Frontal cortex (tissue), 3 donors: ENCODE measurements at regions not wholly inside any gene's neighbourhood (a gene's known extent, or its start where the extent isn't known, plus 50 kb on each side); places are given as distances from the start of the nearest gene placed in this dataset.
"Not testable (repeated sequence)": the region's sequence is repeated elsewhere in the genome, so short reads cannot be mapped to it uniquely, and the experiment has no call there.

Experiments
- DNase-seq, 2 donors: peaks; one replicate each; pipeline ENCODE4 v3.0.0; 2012; ENCODE audit warnings: low spot score in 2 of 2
- FAIRE-seq: peaks from 2 replicates; lab custom pipeline; 2012; peaks lifted over from hg19 to GRCh38; lab: Jason Lieb, UNC
- donor health status: control.
- donor health status: control.
- donor health status: control.

DNA sequence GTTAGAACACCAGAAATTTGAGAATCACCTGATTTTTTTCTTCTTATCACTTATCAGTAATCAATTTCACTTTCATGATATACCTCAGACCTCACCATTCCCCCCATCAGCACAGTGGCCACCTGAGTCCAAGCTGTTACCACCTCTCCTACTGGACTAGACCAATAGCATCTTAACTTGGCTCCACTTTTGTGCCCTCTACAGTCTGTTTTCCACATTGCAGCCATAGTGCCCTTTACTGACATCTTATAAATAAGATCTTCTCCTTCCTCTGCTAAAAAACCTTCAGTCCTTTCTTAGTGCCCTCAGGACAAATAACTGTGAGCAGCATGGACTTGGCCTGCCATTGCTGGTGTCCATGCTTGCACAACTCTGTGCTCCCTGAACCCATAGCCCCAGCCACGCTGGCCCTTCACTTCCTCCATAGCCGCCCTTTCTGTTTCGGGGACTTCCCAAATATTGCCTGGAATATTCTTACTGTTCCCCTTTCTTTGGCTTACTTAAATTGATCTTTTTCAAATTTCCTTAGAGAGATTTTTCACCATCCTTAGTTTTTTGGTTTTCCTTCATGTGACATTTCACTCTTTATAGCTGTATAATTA, 380.8 kb downstream of the LMO7 start:
- no peak for FAIRE-seq

DNA sequence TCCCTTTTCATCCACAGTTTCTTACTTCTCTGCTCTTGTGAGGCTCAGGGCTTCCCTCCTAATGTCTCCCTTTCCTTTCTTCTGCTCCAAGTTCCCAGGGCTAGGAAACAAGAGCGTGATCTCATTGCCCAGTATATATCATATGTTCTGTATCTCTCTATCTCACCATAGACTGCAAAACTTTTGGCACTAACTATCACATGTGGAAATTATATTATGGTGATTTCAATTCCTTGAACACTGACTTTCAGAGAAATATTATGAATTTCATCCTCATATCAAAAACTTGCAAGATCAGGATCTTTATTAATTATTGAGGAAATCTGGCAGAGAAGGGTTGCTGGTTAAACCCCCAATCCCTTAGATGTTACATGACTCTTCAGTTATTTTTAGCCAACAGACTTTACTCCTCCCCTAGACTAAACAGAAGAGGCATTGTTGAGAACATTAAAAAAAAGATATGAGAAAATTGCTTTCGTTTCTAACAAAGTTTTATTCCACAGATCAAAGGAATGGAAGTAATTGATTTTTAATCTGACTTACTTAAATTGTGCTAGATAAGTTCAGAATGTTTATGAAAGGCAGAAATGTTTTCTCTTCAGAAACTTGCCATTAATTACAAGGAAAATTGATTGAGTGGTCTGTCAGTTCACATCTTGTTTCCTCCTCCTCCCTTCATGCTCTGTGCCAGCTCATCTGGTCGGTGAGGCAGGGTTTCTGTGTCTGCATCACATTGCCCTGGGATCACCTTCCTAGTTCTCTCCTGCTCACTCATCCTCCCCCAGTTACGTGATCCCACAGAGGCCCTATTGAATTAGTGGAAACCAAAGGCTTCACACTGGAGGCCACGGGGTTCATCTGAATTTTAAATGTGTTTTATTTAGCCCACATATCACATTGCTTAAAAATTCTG, 378.5 kb downstream of the LMO7 start:
- peak; percentile 13 for FAIRE-seq
- DNase-seq = no peak

More for the DNA sequence above, 380.8 kb downstream of the LMO7 start:
- no peak for DNase-seq

DNA sequence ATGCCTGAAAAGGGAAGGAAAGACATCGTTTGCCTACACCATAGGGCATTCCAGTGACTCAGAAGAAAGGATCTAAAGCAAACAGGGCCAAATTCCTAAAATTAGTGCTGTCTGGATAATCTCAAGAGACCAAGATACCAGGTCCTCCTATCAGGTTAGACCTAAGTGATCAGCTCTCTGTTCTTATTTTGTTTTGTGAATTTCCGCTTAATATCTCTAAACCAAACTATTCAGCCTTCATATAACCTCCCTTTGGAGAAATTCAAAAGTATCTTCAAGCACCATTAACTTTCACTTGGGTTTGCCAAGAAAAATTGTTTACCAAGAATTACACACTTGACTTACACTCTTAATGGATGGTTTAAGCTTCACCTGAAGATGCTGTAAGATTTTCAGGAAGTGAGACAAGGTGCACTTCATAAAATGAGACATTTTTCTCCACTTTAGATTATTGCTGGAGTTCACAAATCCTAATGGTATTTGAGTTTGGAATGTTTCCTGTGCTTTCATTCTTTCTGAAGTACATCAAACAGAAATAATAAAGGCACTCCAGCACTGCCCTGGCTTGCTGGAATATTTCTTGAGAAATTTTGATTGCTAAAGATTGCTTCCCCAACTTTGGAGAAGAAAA, 376.1 kb downstream of the LMO7 start:
- no peak for FAIRE-seq
- no peak for DNase-seq

DNA sequence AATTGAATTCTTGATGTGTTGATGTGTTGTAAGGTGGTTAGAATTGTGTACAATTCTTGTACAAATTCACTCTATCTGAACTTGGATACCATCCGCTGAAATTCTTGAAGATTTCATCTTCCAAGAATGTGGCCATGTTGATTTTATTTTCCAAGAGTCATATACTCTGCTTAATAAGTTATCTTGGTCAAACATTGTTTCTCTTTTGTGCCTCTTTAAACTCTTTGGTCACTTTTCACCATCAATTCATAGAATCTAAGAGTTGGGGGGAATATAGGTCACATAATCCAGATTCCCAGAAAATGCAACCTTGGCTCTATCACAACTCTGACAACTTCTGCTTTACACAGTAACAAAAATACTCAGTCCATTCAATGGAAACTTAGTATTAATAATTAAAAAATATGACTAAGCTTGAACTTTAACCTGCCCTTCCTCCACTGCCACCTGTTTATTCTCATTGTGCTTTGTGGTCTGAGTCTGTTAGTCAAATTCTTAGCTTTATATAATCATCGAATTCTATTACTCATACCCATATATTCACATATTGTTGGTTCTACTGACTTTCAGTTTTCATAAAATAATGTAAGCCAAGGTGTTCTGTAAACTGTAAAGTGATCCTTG, 373.2 kb downstream of the LMO7 start:
- FAIRE-seq = no peak
- no peak for DNase-seq

DNA sequence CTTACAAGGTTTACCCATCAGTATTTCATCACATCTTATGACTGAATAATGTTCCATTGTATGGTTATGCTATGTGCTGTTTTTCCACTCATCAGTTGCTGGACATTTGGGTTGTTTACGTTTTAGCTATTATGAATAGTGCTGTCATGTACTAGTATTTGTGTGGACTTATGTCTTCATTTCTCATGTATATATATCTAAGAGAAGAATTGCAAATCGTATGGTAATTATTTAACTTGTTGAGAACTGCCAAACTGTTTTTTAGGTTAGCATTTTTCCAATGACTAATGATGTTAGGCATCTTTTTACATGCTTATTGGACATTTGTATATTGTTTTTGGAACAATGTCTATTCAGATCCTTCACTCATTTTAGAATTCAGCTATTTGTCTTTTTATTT, 368.3 kb downstream of the LMO7 start:
- no peak for FAIRE-seq
- no peak for DNase-seq

DNA sequence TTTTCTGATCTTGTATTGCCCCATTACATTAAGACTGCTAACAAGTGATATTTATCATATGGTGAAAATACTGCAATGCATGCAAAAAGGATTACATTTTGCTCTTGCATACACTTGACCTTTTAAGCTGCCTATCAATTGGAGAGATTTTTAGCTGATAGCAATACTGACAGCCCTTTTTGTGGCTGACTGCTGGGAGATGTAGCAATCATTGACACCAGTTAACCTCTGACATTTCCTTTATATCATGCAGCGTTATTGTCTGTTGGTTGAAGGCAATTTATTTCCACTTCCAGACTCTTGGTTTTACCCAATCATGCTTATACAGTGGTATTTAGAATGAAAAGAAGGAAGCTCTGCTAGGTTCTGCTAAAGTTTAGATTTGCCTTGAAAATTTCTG, 364.0 kb downstream of the LMO7 start:
- FAIRE-seq (no peak), DNase-seq (no peak)

DNA sequence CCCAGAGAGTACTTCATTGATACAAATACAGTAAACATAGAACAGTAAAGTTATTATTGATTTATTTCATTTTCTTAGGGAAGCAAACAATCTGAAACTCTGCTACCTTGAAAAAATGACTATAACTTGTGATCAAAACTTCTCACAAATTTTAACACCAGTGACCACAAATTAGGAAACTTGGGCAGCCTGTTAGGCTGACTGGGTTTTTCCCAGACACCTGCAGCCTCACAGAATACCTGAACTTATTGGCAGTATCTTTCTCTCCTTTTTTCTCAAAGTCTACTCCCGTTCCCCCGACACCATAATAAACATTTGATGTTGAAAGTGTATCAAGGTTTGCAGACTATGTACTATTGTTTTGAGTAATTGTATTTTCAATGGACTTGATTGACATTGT, 360.5 kb downstream of the LMO7 start:
- FAIRE-seq (no peak), DNase-seq (no peak)

DNA sequence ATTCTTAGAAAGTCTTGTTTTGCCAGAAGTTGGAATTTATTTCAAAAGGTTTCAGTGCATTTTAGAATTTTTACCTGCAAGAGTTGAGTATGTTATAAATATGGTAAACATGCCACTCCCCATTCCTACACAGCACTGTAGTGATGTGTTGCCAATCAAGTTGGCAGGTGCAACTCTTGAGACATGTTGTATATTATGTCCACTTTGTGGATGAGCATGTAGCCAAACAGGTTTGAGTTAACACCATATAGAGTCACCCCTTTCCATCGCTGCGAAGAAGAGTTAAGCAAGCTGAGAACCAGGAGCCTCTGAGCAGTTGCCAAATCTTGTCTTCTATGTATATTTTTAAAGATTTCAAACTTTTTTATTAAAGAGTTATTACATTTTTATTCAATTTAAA, 359.8 kb downstream of the LMO7 start:
- DNase-seq = no peak
- FAIRE-seq = no peak

DNA sequence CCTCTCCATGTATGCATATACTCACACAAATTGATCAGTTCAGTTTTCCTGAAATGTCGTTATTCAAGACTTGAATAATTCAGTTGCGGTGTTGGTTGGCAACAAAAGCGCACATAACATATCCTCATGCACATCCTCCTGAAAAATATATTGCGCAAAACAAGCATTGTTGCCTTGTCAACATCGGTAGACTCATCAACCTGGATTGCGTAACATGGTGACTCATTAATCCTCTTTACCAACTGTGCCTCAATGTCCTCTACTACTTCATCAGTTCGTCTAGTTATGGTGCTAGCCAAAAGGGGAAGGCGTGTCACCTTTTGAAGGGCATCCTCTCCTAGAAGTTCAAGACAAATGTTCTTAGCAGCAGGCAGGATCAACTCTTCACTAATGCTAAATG, 357.7 kb downstream of the LMO7 start:
- DNase-seq = no peak
- FAIRE-seq = no peak

DNA sequence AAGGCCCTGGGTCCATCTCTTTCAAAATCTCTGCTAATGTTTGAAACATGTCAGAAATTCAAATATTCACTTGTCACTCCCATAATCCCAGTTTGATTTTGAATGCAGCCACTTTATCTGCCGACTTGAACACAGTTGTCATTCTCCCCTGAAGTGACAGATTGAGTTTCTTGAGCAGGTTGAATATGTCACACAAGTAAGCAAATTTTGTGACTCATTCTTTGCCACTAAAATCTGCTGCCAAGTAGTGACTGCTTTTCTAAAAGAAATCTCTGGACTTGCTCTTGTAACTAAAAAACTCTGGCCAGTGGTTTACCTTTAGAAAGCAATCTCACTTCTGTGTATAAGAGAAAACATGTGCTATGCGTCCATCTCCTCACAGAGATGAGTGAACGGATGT, 357.1 kb downstream of the LMO7 start:
- FAIRE-seq (no peak), DNase-seq (no peak)

DNA sequence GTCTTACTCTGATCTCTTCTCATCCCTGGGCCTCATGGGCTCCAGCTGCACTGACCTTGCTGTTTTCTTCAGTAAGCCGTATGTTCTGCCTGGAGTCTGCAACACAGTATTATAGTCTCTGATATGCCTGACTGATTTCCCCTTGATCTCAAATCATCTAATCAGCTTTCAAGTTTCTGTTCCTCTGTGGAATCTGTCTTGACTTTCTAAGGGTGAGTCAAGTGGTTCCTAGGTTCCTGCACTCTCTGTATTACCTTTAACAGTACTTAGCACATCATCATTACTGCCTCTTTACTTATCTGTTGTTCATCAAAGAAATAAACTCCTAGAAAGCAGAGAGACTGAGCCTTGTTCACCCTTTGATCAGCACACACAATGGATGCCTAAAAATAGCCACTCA, 350.7 kb downstream of the LMO7 start:
- FAIRE-seq (no peak), DNase-seq (no peak)

DNA sequence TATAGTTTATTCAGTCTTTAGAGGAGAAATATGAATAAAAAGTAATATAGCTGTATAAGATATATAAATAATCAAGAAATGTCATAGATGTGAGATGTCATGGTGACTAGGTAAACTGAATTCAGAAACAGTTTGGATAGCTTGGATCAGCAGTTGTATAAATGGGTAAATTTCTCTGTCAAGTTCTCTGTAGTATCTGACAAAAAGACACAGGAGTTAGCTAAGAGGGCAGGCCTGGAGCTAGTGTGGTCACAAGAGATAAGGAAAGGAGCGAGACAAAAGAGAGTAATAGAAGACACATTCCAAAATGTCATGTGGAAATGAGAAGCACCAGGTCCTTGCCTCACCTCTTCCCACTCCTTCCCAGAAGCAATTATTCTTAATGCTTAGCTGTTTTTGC, 349.0 kb downstream of the LMO7 start:
- no peak for DNase-seq
- FAIRE-seq = no peak

DNA sequence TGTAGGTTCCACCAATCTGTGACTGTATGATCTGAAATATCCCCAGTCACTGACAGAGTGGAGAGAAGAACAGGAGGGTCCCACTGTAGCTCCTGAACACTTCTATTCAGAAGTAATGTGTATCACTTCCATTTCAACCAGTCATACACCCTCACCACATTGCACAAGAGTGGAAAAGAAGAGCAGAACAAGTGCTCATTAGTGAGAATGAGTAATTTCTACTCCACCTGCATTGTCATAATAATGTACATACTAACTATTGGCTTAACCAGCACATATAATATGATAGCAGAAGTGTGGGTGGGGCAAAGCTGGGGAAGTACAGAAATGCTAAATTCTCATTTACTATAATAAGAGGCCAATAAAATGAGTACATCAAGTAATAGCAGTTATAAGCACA, 342.7 kb downstream of the LMO7 start:
- DNase-seq (no peak), FAIRE-seq (no peak)

DNA sequence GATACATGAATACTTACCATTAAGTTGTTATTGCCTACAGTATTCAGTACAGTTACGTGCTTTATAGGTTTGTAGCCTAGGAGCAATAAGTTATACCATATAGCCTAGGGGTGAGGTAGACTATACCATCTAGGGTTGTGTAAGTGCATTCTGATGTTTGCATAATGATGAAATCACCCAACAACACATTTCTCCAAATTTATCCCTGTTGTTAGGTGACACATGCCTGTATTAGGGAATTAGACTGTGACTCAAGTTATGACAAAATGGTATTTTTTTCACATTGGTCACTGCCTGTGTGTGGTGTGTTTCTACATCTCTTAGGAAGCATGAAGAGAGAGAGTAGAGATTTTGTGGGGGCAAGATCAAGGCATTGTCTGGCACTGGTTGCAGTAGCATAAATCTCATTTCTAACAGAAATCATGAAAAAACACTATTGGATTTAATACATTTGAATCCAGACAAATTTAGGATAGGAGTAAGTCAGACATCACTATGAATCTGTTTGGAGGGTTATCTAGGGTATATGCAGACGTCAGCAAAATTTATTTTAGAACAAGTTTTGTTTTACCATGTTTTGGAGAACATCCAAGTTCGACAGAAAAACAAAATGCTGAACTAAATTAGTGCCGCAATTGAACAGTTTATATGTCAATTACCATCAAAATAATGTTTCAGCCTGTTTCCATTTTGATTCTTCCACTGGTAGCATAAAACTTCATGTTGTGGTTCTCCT, 332.1 kb downstream of the LMO7 start:
- FAIRE-seq = no peak
- DNase-seq = no peak

DNA sequence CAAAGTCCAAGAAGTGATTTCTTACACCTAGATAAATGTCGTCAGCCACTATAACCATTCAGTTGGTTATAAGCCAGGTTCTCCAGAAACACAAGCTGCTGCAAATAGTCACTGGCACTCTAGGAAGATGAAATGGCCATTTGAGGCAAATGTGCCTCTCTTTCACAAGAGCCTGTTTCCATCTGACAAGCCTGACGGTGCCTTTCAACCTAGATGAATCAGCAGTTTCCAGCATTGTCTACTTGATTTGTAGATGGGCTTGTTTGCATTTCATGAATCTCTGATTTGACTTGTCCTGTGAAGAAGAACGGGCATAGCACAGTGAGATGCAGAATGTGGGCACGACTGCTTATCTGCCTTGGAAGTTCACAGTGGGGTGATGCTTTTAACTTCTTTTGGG, 327.2 kb downstream of the LMO7 start:
- DNase-seq (no peak), FAIRE-seq (no peak)

DNA sequence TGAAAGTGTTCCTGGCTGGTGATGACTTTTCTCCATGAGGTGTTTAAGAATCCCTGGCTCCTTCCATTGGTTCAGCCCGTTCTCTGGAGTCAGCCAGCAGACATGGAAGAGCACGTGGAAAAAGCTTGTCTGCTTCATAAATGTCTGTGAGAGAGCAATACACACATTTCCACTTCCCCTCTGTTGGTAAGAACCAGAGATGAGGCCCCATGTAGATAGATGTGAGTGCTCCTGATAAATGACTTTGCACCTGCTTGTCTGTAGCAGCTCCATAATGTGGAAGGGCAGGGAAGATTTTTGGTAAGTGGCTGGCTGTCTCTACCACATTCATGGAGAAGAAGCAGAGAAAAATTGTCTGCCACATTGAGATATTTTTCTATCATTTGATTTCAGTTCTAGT, 325.8 kb downstream of the LMO7 start:
- no peak for DNase-seq
- no peak for FAIRE-seq

DNA sequence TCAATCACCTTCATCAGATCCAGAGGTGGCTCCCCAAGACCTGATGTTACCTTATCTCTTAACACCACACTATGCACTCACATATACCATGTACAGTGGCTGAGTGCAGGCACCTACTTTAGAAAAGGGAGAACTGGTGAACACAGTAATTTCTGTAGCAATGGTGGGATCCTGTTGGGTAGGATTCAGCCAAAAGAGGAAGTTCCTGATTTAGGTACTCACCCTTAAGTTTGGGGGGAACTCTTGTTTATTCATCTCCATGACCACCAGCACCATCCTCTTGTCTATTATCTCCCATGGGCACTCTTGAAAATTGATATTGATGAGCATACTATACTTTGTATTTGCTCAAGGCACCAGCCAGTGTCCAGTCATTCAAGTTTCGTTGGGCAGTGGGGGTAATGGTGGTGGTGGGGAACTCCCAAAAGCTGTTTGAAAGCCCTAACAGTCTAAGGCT, 324.4 kb downstream of the LMO7 start:
- FAIRE-seq (no peak), DNase-seq (no peak)

DNA sequence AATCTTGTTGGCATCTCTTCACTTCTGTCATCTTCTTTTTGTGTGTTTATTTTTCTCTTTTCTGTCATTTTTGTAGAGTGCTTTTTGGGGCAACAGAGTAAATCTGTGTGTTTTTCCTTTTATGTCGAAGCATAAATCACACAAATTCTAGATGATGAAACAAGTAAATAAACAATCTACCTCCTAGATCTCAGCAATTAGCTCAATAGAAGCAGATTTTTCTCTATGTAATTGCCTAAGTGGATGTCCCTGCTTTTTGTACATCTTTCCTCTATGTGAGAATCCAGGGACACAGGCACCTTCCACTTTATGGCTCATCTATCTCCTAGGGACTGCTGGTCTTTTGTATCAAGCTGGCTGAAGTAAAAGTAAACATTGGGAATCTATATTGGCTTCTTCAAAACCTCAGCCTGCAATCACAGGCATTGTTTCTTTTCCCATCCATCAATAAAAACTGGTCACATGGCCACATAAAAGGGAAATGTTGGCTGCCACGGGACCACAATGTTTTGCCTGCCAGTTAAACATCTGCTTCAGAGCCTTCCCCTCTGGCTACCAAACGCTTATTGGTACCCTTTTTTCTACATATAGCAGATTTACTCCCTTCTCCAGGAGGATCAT, 323.8 kb downstream of the LMO7 start:
- DNase-seq (no peak), FAIRE-seq (no peak)

DNA sequence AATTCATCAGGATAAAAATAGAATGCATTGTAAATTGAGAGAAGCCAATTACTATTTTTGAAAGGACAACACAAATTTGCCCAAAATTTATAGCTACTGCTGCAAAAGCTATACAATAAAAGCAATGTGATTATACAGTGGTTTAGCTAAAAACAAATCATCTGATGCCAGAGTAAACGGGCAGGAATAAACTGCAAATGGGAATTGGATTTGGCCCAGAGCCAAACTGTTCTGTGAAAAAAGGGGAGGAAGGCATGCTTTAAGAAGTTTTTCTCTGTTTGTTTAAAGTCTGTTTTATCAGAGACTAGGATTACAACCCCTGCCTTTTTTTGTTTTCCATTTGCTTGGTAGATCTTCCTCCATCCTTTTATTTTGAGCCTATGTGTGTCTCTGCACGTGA, 317.5 kb downstream of the LMO7 start:
- not testable (repeated sequence) for FAIRE-seq

DNA sequence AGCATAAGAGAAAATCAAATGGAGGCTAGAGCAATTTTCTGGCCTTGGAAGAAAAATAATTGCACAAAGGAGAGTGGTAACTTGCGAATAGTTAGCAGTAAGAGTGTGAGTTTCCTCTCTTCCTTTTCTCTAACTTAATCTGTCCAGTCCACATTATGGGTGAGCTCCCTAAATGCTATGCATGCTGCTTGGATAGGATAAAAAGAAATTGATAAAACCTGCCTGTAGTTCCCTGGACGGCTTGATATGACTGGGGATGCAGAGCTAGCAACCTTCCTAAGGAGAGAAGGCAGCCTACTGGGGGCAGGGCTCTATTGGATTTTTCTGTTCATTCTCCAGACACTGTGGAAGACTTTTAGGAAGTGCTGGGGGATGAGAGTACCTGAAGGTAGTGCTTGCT, 311.3 kb downstream of the LMO7 start:
- no peak for FAIRE-seq
- no peak for DNase-seq

More for the DNA sequence above, 317.5 kb downstream of the LMO7 start:
- DNase-seq = not testable (repeated sequence)
